Rectal smooth muscle tissue (tissue), 1 donor: ENCODE measurements at regions not wholly inside any gene's neighbourhood (a gene's known extent, or its start where the extent isn't known, plus 50 kb on each side); places are given as distances from the start of the nearest gene placed in this dataset.

ENCODE experiments used
- H3K27ac ChIP-seq: one replicate; pipeline ENCODE4 v1.7.0; 2013; ENCODE audit warnings: low read depth, low read length, inconsistent platforms
- H3K27me3 ChIP-seq: one replicate; pipeline ENCODE4 v1.7.0; 2013; ENCODE audit warnings: low read length; ENCODE audit not compliant: control insufficient read depth, insufficient read depth
- H3K36me3 ChIP-seq: one replicate; pipeline ENCODE4 v1.7.0; 2013; ENCODE audit warnings: low read length; ENCODE audit not compliant: control insufficient read depth, insufficient read depth
- H3K4me1 ChIP-seq: one replicate; pipeline ENCODE4 v1.7.0; 2013; ENCODE audit warnings: low read length; ENCODE audit not compliant: control insufficient read depth, insufficient read depth
- H3K4me3 ChIP-seq: one replicate; pipeline ENCODE4 v1.7.0; 2013; ENCODE audit warnings: low read length
- H3K9ac ChIP-seq: one replicate; pipeline ENCODE4 v1.7.0; 2013; ENCODE audit warnings: low read length

DNA sequence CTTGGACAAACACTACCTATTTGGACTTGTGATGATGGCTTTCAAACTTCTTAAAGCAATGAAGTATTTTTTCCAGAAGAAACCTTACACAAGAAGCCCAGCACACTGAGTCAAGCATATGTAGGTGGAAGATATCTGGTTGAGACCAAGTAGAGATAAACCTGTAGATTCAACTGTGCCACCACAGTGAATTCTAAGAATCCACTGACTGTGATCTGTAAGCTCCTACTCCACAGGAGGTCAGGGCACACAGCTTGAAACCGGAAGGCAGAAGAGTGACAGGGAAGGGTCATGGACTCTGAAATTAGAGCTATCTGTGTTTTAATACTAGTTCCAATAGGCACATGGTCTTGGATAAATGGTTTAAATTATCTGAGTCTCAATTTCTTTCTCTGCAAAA is 404.5 kb downstream of the ETS1 start:
- Histone ChIP-seq H3K27me3 (no peaks in the 10 kb centered on the region), H3K27ac (no peak overlapping the region), H3K9ac (no peak overlapping the region), H3K4me1 (no peaks in the 10 kb centered on the region), H3K4me3 (no peak overlapping the region), H3K36me3 (no peaks in the 10 kb centered on the region)

DNA sequence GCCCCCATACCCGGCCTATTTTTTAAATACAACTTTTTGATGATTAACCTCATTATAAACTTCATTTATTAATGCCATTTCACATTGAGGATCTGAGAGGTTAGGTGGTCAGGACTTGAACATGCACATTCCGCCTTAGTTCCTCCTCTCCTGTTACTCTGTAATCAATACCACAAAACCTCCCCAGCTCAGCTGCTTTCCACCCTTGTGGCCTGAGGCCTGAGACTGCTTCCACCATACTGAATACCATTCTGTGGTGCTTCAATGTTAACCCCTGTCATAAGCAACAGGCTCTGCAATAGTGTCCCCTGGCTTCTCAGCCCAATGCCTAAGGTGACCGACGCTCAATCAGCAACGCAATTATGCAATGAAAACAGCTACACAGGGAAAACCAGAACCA is 405.4 kb downstream of the ETS1 start:
- no peaks in the 10 kb centered on the region for H3K4me1 ChIP-seq
- H3K9ac ChIP-seq, result no peak overlapping the region
- H3K27me3 ChIP-seq, result no peaks in the 10 kb centered on the region
- no peak overlapping the region for H3K27ac ChIP-seq
- no peaks in the 10 kb centered on the region for H3K36me3 ChIP-seq
- no peak overlapping the region for H3K4me3 ChIP-seq

DNA sequence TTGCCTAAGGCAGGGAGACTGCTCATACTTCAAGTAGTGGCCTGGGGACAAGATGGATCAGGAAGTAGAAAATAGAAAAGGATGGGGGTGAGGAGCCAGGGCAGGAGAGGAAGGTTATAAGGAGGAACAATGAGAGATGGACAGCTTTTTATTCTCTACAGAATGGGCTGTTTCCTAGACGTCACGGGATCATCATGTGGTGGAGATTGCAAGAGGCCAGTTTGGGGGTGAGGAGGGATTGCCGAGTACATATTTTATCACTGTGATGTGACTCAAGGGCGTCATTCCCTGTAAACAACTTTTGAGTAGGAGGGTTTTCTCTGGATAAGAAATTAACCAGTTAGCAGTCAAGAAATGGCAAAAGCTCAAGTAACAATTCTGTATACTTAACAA is 406.3 kb downstream of the ETS1 start:
- H3K27me3 ChIP-seq, result no peaks in the 10 kb centered on the region
- no peak overlapping the region for H3K27ac ChIP-seq
- H3K9ac ChIP-seq, result no peak overlapping the region
- H3K4me3 ChIP-seq, result no peak overlapping the region
- no peaks in the 10 kb centered on the region for H3K4me1 ChIP-seq
- H3K36me3 ChIP-seq, result no peaks in the 10 kb centered on the region

DNA sequence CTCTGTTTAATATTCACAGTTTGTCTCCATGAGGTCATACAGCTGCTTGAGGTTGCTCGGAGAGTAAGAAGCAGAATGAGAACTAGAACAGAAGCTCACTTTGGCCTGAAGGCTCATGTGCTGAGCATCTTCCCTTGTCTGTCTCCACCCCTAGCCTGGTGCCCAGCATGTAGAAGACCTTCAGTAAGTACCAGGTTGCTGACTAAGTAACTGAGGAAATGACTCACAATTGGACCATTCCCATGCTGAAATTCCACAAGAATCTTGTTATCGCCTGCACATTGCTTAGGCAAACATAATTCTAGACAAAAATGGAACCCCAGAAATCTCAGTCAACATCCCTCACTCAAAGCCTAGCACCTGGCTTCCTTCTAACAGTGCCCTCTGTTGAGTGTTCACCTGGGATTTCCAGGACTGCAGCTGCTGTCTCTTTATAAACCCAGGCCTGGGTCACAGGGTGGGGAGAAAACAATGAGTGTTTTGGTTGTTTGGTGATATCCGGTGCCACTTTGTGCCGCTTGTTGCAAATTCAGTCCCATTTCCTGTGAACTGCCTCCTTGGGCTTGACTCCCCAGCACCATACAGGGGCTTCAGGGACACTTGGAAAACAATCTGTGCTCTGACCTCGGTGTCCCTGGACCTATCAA is 406.8 kb downstream of the ETS1 start:
- Histone ChIP-seq H3K4me1 (no peaks in the 10 kb centered on the region), H3K27me3 (no peaks in the 10 kb centered on the region), H3K36me3 (no peaks in the 10 kb centered on the region), H3K4me3 (no peak overlapping the region), H3K9ac (no peak overlapping the region), H3K27ac (no peak overlapping the region)

DNA sequence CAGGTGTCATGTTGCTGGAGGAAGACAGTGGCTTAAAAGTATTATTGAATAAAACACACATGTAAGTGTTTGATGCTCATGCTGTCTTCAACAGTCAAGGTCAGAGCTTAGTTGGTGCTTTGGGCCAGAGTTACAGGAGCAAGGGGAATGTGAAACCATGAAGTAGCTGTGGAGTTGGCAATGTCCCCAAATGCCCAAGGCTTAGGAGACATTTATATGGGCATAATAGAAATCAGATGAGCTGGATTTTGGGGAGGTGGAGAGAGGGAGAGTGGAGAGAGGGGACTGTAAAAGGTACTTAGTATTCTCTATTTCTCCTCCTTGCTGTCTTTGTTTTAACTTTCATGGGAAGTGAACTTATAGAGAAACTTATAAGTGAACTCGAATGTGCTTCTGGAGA is 407.8 kb downstream of the ETS1 start:
- H3K36me3 ChIP-seq, result no peaks in the 10 kb centered on the region
- H3K4me3 ChIP-seq, result no peak overlapping the region
- H3K27me3 ChIP-seq, result no peaks in the 10 kb centered on the region
- no peak overlapping the region for H3K9ac ChIP-seq
- H3K4me1 ChIP-seq, result no peaks in the 10 kb centered on the region
- no peak overlapping the region for H3K27ac ChIP-seq

DNA sequence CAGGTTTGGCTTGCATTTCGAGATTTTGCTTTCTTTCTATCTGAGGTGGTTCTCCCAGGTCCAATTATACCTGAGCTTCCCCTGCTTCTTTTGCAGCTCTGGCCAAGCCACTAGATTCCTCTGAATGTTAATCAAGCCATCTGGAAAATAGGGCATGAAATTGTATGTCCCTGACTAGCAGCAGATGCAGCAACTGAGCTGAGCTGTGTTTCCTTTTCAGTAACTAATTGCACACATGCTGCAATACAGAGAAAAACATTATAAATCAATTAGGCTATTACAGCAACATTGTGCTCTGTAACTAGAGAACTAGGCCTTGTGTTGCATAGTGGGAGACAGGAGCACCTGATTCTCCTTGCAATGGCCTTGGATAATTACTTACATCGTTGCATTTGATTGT is 408.3 kb downstream of the ETS1 start:
- H3K9ac ChIP-seq, result no peak overlapping the region
- H3K27ac ChIP-seq, result no peak overlapping the region
- H3K36me3 ChIP-seq, result no peaks in the 10 kb centered on the region
- no peak overlapping the region for H3K4me3 ChIP-seq
- no peaks in the 10 kb centered on the region for H3K27me3 ChIP-seq
- H3K4me1 ChIP-seq, result no peaks in the 10 kb centered on the region

DNA sequence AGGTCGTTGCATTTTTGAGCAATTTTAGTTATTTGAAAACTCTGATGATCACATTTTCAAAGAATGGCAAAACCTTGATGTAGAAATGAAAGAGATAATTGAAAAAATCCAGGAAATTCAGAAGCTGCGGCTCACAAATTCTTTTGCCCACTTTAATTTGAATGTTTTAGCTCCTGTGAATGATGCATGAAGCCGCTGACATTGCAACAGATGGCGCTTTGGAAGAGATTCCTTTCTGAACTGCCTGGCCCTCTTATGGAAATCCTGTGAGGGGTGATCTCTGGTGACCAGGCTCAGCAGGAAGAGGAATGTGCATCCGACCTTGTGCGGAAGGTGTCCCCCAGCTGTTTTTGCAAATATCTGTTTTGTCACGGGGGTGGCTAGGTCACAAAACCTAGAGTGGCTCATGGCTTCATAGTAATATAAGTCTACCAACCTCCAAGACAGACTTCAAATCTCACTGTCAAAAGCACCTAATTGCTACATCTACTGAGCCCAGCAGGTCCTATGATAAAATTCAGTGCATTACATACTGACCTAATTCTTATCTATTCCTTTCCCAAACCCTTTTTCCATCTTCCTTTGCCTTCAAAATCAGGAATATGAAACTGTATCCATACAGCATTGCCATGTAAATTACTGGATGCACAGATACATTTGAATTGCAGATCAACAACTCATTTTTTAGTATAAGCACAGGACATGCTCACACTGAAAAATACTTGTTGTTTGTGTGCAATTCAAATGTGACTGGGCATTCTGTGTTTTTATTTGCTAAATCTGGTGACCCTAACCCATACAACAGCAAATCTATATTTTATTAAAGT is 412.7 kb downstream of the ETS1 start:
- Histone ChIP-seq H3K27ac (no peak overlapping the region), H3K4me1 (no peaks in the 10 kb centered on the region), H3K4me3 (no peak overlapping the region), H3K27me3 (no peaks in the 10 kb centered on the region), H3K9ac (no peak overlapping the region), H3K36me3 (no peaks in the 10 kb centered on the region)

DNA sequence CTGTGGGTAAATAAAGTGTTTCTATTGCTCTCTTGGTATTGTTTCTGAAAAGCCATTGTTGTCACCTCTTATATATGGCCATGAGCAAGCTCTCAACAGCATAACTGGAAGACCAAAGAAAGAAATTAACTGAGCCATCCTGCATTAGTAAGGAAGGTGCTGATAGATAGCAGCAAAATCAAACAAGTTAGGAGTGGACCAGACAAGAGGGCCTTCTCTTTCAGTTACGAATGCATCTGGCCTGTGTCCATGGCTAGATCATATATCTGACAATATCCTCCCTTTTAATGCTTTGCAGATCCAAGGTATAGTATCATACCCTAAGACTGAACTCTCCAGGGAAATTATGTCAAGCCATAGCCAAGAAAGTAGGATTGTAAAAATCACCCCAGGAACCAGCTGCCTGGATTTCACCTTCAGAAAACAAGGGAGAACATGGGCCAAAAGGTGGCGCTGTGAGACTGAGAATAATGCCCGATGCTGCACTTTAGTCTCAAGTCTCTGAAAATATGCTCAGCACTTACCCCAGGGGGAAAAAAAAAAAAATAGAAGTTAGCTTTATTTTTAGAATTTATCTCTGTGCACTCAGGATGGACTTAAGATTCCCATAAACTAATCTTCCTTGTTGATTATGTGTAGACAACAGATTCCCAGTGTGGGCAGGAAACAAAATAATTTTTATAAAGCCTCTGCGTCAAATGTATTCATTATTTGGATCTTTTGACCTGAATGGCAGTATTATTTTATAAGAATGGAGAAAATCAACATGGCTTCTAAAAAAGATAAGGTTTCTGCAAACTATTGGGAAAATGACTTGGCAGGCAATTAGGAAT is 415.1 kb downstream of the ETS1 start:
- Histone ChIP-seq H3K9ac (no peak overlapping the region), H3K27me3 (no peaks in the 10 kb centered on the region), H3K27ac (no peak overlapping the region), H3K4me3 (no peak overlapping the region), H3K36me3 (no peaks in the 10 kb centered on the region), H3K4me1 (no peaks in the 10 kb centered on the region)

DNA sequence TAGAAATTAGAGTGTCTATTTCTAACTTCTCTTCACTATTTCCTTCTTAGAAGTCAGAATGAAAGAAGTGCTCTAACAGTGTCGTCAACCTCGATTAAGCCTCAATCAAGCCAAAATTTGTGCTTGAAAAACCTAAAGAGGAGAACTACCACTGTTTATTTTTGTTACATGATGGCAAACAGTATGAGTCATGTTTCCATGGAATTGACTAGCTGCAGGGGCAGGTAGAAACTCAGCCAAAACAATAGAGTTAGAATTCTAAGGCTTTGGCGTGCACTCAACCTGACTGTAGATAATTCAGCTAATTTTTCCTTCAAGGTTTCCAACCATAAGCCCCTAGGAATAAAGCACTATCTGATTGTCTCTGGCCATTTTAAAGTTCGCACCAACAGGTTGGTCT is 415.9 kb downstream of the ETS1 start:
- Histone ChIP-seq H3K9ac (no peak overlapping the region), H3K27me3 (no peaks in the 10 kb centered on the region), H3K4me1 (no peaks in the 10 kb centered on the region)

DNA sequence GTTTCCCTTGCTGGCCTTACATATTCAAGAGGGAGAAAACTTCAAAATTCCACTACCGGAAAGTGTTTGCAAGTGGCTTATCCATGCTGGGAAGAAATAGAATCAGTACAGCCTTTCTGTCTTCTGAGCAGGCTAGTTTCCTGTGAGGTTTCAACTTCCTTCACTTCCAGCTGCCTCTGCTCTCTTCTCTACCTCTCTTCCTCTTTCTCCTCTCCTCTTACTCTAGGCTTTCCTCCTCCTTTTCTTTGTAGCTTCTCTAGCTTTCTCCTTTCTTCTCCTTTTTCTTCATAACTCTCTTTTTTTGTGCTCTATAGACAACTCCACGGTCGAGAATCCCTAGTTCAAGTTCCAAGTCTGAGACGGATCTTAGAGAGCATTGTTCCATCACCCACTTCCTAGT is 421.8 kb downstream of the ETS1 start:
- no peak overlapping the region for H3K27ac ChIP-seq
- H3K9ac ChIP-seq, result no peak overlapping the region

More for the DNA sequence above, 415.9 kb downstream of the ETS1 start:
- H3K4me3 ChIP-seq, result no peak overlapping the region
- no peaks in the 10 kb centered on the region for H3K36me3 ChIP-seq
- no peak overlapping the region for H3K27ac ChIP-seq

DNA sequence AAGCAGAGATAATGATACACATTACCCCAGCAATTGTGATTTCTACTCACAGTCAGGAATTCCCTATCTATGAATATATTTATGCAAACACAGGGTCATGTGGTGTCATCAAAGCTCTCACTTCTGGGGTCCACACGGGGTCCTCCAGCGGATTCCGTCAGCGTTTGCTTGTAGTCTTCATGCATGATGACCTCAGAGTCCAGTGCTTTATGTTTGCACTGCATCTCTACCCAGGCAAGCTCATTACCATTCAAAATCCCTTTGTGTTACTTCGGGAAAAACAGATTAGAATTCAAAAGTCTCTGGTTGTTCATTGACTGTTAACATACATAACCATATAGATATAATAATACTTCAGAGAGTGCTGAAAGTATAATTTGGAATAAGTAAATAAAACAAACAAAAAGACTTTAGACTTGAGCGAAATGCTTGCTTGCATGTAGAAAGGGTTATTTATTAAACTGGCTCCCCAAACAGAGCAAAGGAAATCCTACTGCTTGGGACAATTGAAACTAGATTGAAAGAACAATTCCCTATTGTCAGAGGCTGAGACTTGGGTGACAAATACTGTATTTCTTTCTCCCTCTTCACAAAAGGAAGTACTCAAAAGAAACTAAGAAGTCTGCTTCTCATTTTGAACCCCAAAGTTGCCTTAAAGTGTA is 423.1 kb downstream of the ETS1 start:
- no peak overlapping the region for H3K4me3 ChIP-seq
- H3K27me3 ChIP-seq, result no peaks in the 10 kb centered on the region
- no peak overlapping the region for H3K27ac ChIP-seq
- H3K9ac ChIP-seq, result no peak overlapping the region
- no peaks in the 10 kb centered on the region for H3K4me1 ChIP-seq
- no peaks in the 10 kb centered on the region for H3K36me3 ChIP-seq

More for the DNA sequence above, 421.8 kb downstream of the ETS1 start:
- Histone ChIP-seq H3K36me3 (no peaks in the 10 kb centered on the region), H3K4me3 (no peak overlapping the region), H3K27me3 (no peaks in the 10 kb centered on the region), H3K4me1 (no peaks in the 10 kb centered on the region)

DNA sequence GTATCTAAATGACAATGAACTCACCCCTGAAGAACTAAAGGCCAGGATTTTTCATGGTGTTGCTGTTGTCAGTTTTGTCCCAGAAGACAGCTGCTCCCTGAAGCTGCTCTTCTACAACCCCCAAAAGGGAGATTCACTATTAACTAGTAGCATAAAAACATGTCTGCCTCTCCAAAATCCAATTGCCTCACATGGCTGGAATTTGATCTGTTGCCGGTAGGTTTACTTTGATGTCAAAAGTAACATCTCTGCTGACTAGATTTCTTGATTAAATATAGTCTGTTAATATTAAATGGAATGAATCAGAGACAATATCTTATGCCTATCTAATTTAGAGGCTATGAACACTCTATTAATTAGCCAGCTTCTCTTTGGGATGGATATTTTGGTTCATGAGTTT is 425.4 kb downstream of the ETS1 start:
- Histone ChIP-seq H3K27ac (no peak overlapping the region), H3K9ac (no peak overlapping the region), H3K4me1 (no peaks in the 10 kb centered on the region), H3K4me3 (no peak overlapping the region), H3K36me3 (no peaks in the 10 kb centered on the region), H3K27me3 (no peaks in the 10 kb centered on the region)
